WERI-Rb-1 (cell line): ENCODE measurements at regions not wholly inside any gene's neighbourhood (a gene's known extent, or its start where the extent isn't known, plus 50 kb on each side); places are given as distances from the start of the nearest gene placed in this dataset.

Source experiments
- DNase-seq: peaks from one replicate; pipeline ENCODE4 v3.0.0-alpha.2; 2020
- H3K27ac ChIP-seq: fragments of 250-450 bp; sonication (Bioruptor Pico); 2 replicates; pipeline ENCODE4 v1.5.1; 2020; ENCODE audit warnings: mild to moderate bottlenecking, moderate library complexity
- H3K27me3 ChIP-seq: fragments of 250-450 bp; sonication (Bioruptor Pico); 2 replicates; pipeline ENCODE4 v1.5.1; 2021; ENCODE audit warnings: mild to moderate bottlenecking, low read depth, moderate library complexity; ENCODE audit not compliant: insufficient read depth, severe bottlenecking
- H3K36me3 ChIP-seq: fragments of 250-450 bp; sonication (Bioruptor Pico); 2 replicates; pipeline ENCODE4 v1.5.1; 2020; ENCODE audit warnings: mild to moderate bottlenecking, moderate library complexity
- H3K4me3 ChIP-seq: 2 replicates; pipeline ENCODE4 v1.5.1; 2011; ENCODE audit warnings: low read depth, mild to moderate bottlenecking, control low read depth, low read length
- H3K9me3 ChIP-seq: fragments of 250-450 bp; sonication (Bioruptor Pico); 2 replicates; pipeline ENCODE4 v1.5.1; 2021; ENCODE audit warnings: mild to moderate bottlenecking, moderate library complexity; ENCODE audit not compliant: severe bottlenecking
- CTCF ChIP-seq: IDR thresholded peaks from 2 replicates; pipeline ENCODE4 v1.5.1; 2011; ENCODE audit warnings: low read depth, mild to moderate bottlenecking, control low read depth, inconsistent platforms, low read length

GRCh38 chr3:7953449-7954014, 548.1 kb upstream of the LMCD1 start:
- no peak overlapping the region for H3K27ac ChIP-seq
- DNase-seq, result no peak
- TF ChIP-seq CTCF, result no peak

GRCh38 chr3:7957024-7957423, 544.6 kb upstream of the LMCD1 start:
- H3K4me3 ChIP-seq, result no peak overlapping the region
- no peaks in the 10 kb centered on the region for H3K36me3 ChIP-seq
- no peak for TF ChIP-seq CTCF
- no peaks in the 10 kb centered on the region for H3K27me3 ChIP-seq
- no peak overlapping the region for H3K27ac ChIP-seq
- H3K9me3 ChIP-seq, result no peaks in the 10 kb centered on the region
- no peak for DNase-seq

More at GRCh38 chr3:7953449-7954014, 548.1 kb upstream of the LMCD1 start:
- Histone ChIP-seq H3K27me3 (no peaks in the 10 kb centered on the region), H3K9me3 (no peaks in the 10 kb centered on the region), H3K36me3 (no peaks in the 10 kb centered on the region), H3K4me3 (no peak overlapping the region)

GRCh38 chr3:7959094-7959493, 542.5 kb upstream of the LMCD1 start:
- H3K9me3 ChIP-seq, result no peaks in the 10 kb centered on the region
- no peak overlapping the region for H3K27ac ChIP-seq
- no peak overlapping the region for H3K4me3 ChIP-seq
- no peaks in the 10 kb centered on the region for H3K27me3 ChIP-seq
- no peak for TF ChIP-seq CTCF
- H3K36me3 ChIP-seq, result no peaks in the 10 kb centered on the region
- no peak for DNase-seq

- H3K4me3 ChIP-seq, result no peak overlapping the region
- H3K9me3 ChIP-seq, result no peaks in the 10 kb centered on the region
- no peaks in the 10 kb centered on the region for H3K27me3 ChIP-seq
- no peak overlapping the region for H3K27ac ChIP-seq
- TF ChIP-seq CTCF, result no peak
- DNase-seq, result no peak
- H3K36me3 ChIP-seq, result no peaks in the 10 kb centered on the region
Observed at GRCh38 chr3:7960601-7961000, 541.0 kb upstream of the LMCD1 start.

- no peak for TF ChIP-seq CTCF
- Histone ChIP-seq H3K36me3 (no peaks in the 10 kb centered on the region), H3K27me3 (no peaks in the 10 kb centered on the region), H3K9me3 (no peaks in the 10 kb centered on the region), H3K4me3 (no peak overlapping the region), H3K27ac (no peak overlapping the region)
- DNase-seq, result no peak
Observed at GRCh38 chr3:7962301-7962700, 539.3 kb upstream of the LMCD1 start.

GRCh38 chr3:7964899-7965298, 536.7 kb upstream of the LMCD1 start:
- no peak overlapping the region for H3K27ac ChIP-seq
- no peaks in the 10 kb centered on the region for H3K36me3 ChIP-seq
- no peaks in the 10 kb centered on the region for H3K9me3 ChIP-seq
- no peak overlapping the region for H3K4me3 ChIP-seq
- no peak for TF ChIP-seq CTCF
- H3K27me3 ChIP-seq, result no peaks in the 10 kb centered on the region
- DNase-seq, result no peak
